Neural cell (in vitro differentiated cells): ENCODE measurements at regions not wholly inside any gene's neighbourhood (a gene's known extent, or its start where the extent isn't known, plus 50 kb on each side); places are given as distances from the start of the nearest gene placed in this dataset.

Experiments
- H2AFZ ChIP-seq: fragments of 200-600, 300-800 bp; sonication (generic), shearing (Covaris generic); 2 replicates; pipeline ENCODE4 v1.6.0; 2014; ENCODE audit warnings: low read depth, mild to moderate bottlenecking, antibody characterized with exemption, low read length, moderate library complexity
- H3F3A ChIP-seq: fragments of 200-600 bp; shearing (Covaris generic); 2 replicates; pipeline ENCODE4 v1.6.1; 2016; ENCODE audit warnings: mild to moderate bottlenecking, moderate library complexity, mixed read lengths, antibody characterized with exemption, low read length; ENCODE audit not compliant: insufficient read depth, poor library complexity, severe bottlenecking
- H3K27ac ChIP-seq: fragments of 200-600, 300-800 bp; sonication (generic), shearing (Covaris generic); 2 replicates; pipeline ENCODE4 v1.5.1; 2014; ENCODE audit warnings: mild to moderate bottlenecking, low read length, moderate library complexity
- H3K27me3 ChIP-seq: fragments of 300-800, 200-600 bp; sonication (generic), shearing (Covaris generic); 2 replicates; pipeline ENCODE4 v1.6.0; 2014; ENCODE audit warnings: mild to moderate bottlenecking, low read depth, low read length, moderate library complexity; ENCODE audit not compliant: insufficient read depth
- H3K36me3 ChIP-seq: fragments of 300-800, 200-600 bp; sonication (generic), shearing (Covaris generic); 2 replicates; pipeline ENCODE4 v1.5.1; 2014; ENCODE audit warnings: mild to moderate bottlenecking, antibody characterized with exemption, low read length, moderate library complexity; ENCODE audit not compliant: insufficient read depth
- H3K4me2 ChIP-seq: fragments of 300-800, 200-600 bp; sonication (generic), shearing (Covaris generic); 2 replicates; pipeline ENCODE4 v1.6.0; 2014; ENCODE audit warnings: mild to moderate bottlenecking, low read length
- H3K4me3 ChIP-seq: fragments of 300-800, 200-600 bp; sonication (generic), shearing (Covaris generic); 2 replicates; pipeline ENCODE4 v1.5.1; 2014; ENCODE audit warnings: mild to moderate bottlenecking, low read length, moderate library complexity
- H3K79me2 ChIP-seq: fragments of 200-600 bp; shearing (Covaris generic); replicated peaks from 2 replicates; pipeline ENCODE4 v1.6.0; 2014; ENCODE audit warnings: mild to moderate bottlenecking, low read length, moderate library complexity; ENCODE audit not compliant: insufficient read depth
- H3K9ac ChIP-seq: fragments of 300-800, 200-600 bp; sonication (generic), shearing (Covaris generic); 2 replicates; pipeline ENCODE4 v1.6.1; 2016; ENCODE audit warnings: mild to moderate bottlenecking, low read length, mixed read lengths
- H3K9me2 ChIP-seq: fragments of 200-600 bp; shearing (Covaris generic); 2 replicates; pipeline ENCODE4 v1.6.1; 2016; ENCODE audit warnings: mild to moderate bottlenecking, low read length, mixed read lengths; ENCODE audit not compliant: insufficient read depth
- H3K9me3 ChIP-seq: fragments of 200-600, 300-800 bp; sonication (generic), shearing (Covaris generic); 2 replicates; pipeline ENCODE4 v1.6.1; 2016; ENCODE audit warnings: mild to moderate bottlenecking, mixed run types, low read length, moderate library complexity, mixed read lengths
- H4K20me1 ChIP-seq: fragments of 200-600 bp; shearing (Covaris generic); 2 replicates; pipeline ENCODE4 v1.6.1; 2016; ENCODE audit warnings: mild to moderate bottlenecking, mixed run types; ENCODE audit not compliant: insufficient read depth
- CTCF ChIP-seq: fragments of 450-650 bp; IDR thresholded peaks from 2 replicates; pipeline ENCODE4 v1.5.1; 2014; ENCODE audit warnings: antibody characterized with exemption, mild to moderate bottlenecking, moderate library complexity; ENCODE audit not compliant: poor library complexity, severe bottlenecking
- EP300 ChIP-seq: fragments of 450-650 bp; conservative IDR thresholded peaks from 2 replicates; pipeline ENCODE4 v1.6.1; 2014; ENCODE audit warnings: antibody characterized with exemption, mild to moderate bottlenecking, moderate library complexity; ENCODE audit not compliant: poor library complexity, severe bottlenecking
- EZH2 ChIP-seq: fragments of 200-600, 300-800 bp; shearing (Covaris generic), sonication (generic); IDR thresholded peaks from 2 replicates; pipeline ENCODE4 v1.6.1; 2014; ENCODE audit warnings: antibody characterized with exemption, low read length, borderline replicate concordance, mild to moderate bottlenecking; ENCODE audit not compliant: insufficient read depth, poor library complexity, severe bottlenecking
- MXI1 ChIP-seq: fragments of 450-650 bp; conservative IDR thresholded peaks from 2 replicates; pipeline ENCODE4 v1.6.1; 2014; ENCODE audit warnings: antibody characterized with exemption, mild to moderate bottlenecking; ENCODE audit not compliant: poor library complexity, severe bottlenecking
- POLR2AphosphoS5 ChIP-seq: IDR thresholded peaks from 2 replicates; pipeline ENCODE4 v1.6.1; 2012
- RAD21 ChIP-seq: fragments of 450-650 bp; conservative IDR thresholded peaks from 2 replicates; pipeline ENCODE4 v1.6.1; 2014; ENCODE audit warnings: antibody characterized with exemption, mild to moderate bottlenecking, moderate library complexity
- REST ChIP-seq: IDR thresholded peaks from 2 replicates; pipeline ENCODE4 v1.6.1; 2012; ENCODE audit warnings: borderline replicate concordance
- SMC3 ChIP-seq: fragments of 450-650 bp; conservative IDR thresholded peaks from 2 replicates; pipeline ENCODE4 v1.6.1; 2014; ENCODE audit warnings: antibody characterized with exemption, mild to moderate bottlenecking, moderate library complexity; ENCODE audit not compliant: poor library complexity
- TAF1 ChIP-seq: IDR thresholded peaks from 2 replicates; pipeline ENCODE4 v1.6.1; 2012; ENCODE audit warnings: low read depth

- TF ChIP-seq POLR2AphosphoS5 = no peak
- TF ChIP-seq EZH2 = no peak
- no peak for TF ChIP-seq REST
- no peak for TF ChIP-seq CTCF
- no peak for TF ChIP-seq SMC3
- TF ChIP-seq MXI1 = no peak
- no peak for TF ChIP-seq TAF1
- TF ChIP-seq RAD21 = no peak
- TF ChIP-seq EP300 = no peak
- H3K27me3 ChIP-seq = no peaks in the 10 kb centered on the region
- H3K9me2 ChIP-seq = no peaks in the 10 kb centered on the region
Measured at GRCh38 chr10:117781216-117781831, 238.8 kb downstream of the EMX2 start.

GRCh38 chr10:117782276-117782675 is 239.7 kb downstream of the EMX2 start:
- Histone ChIP-seq H3K27me3 (no peaks in the 10 kb centered on the region), H3K36me3 (no peaks in the 10 kb centered on the region), H3K9ac (no peak overlapping the region), H3K4me3 (no peak overlapping the region), H3F3A (no peaks in the 10 kb centered on the region), H3K9me3 (no peaks in the 10 kb centered on the region), H3K27ac (no peak overlapping the region), H3K4me2 (no peak overlapping the region), H4K20me1 (no peaks in the 10 kb centered on the region), H3K9me2 (no peaks in the 10 kb centered on the region), H3K79me2 (no peaks in the 10 kb centered on the region), H2AFZ (no peak overlapping the region)
- TF ChIP-seq EP300 = no peak

More at GRCh38 chr10:117781216-117781831, 238.8 kb downstream of the EMX2 start:
- Histone ChIP-seq H4K20me1 (no peaks in the 10 kb centered on the region), H3K9ac (no peak overlapping the region), H3K79me2 (no peaks in the 10 kb centered on the region), H3K4me2 (no peak overlapping the region), H3K36me3 (no peaks in the 10 kb centered on the region), H3F3A (no peaks in the 10 kb centered on the region), H3K9me3 (no peaks in the 10 kb centered on the region), H2AFZ (no peak overlapping the region), H3K4me3 (no peak overlapping the region), H3K27ac (no peak overlapping the region)
